ENCODE measurements at regions not wholly inside any gene's neighbourhood (a gene's known extent, or its start where the extent isn't known, plus 50 kb on each side); places are given as distances from the start of the nearest gene placed in this dataset.

GRCh38 chr15:89406218-89406939, 71.8 kb upstream of the POLG start:
- ChIA-PET POLR2A (no interaction called here), CTCF (interaction anchor here (0.6 to 9.3 kb wide), 4 partner anchors 11 to 350 kb away, joined by 3 to 242 read pairs (median 11); no protein-coding TSS in a partner anchor)
- peaks cover 8% of the 10 kb centered on the region for H3K4me1 ChIP-seq (ENCODE audit: control insufficient read depth, insufficient read depth, low read length)
- H3K27ac ChIP-seq (ENCODE audit: extremely low read depth, low read depth, low read length): no peak overlapping the region
- H3K4me3 ChIP-seq (ENCODE audit: low read depth, low read length): no peak overlapping the region
- no peaks in the 10 kb centered on the region for H3K36me3 ChIP-seq (ENCODE audit: control insufficient read depth in 2 of 2, insufficient read depth in 1 of 2, low read length in 2 of 2)
- H3K9me3 ChIP-seq (ENCODE audit: control insufficient read depth, insufficient read depth, low read depth, low read length): no peaks in the 10 kb centered on the region
- TF ChIP-seq ZNF518A (tag by site-specific recombination; conservative IDR thresholded peaks at IDR 0.05; ENCODE audit: low read depth) (no peak), ZNF530 (tag by site-specific recombination; IDR thresholded peaks at IDR 0.05; ENCODE audit: low read depth) (no peak), ZBTB10 (tag by site-specific recombination; IDR thresholded peaks at IDR 0.05) (no peak), ZNF704 (tag by site-specific recombination; IDR thresholded peaks at IDR 0.05) (no peak)

- Histone ChIP-seq H3K36me3 (ENCODE audit: control insufficient read depth in 2 of 2, insufficient read depth in 1 of 2, low read length in 2 of 2) (no peaks in the 10 kb centered on the region), H3K27ac (ENCODE audit: extremely low read depth, low read depth, low read length) (no peak overlapping the region), H3K4me1 (ENCODE audit: control insufficient read depth, insufficient read depth, low read length) (peaks cover 8% of the 10 kb centered on the region), H3K4me3 (ENCODE audit: low read depth, low read length) (no peak overlapping the region), H3K9me3 (ENCODE audit: control insufficient read depth, insufficient read depth, low read depth, low read length) (no peaks in the 10 kb centered on the region)
- ChIA-PET POLR2A (no interaction called here), CTCF (interaction anchor here (1.1 to 9.3 kb wide), 3 partner anchors 9 to 47 kb away, joined by 4 to 242 read pairs (median 6); no protein-coding TSS in a partner anchor)
- no peak for TF ChIP-seq ZNF785 (tag by site-specific recombination; IDR thresholded peaks at IDR 0.05)
- TF ChIP-seq REPIN1 (tag by site-specific recombination; IDR thresholded peaks at IDR 0.05; ENCODE audit: low read depth): no peak
- no peak for TF ChIP-seq ZSCAN4 (tag by site-specific recombination; IDR thresholded peaks at IDR 0.05)
- TF ChIP-seq ZEB2 (tag by site-specific recombination; IDR thresholded peaks at IDR 0.05): no peak
- no peak for TF ChIP-seq ZNF768 (tag by site-specific recombination; IDR thresholded peaks at IDR 0.05)
- no peak for TF ChIP-seq ZBTB49 (tag by site-specific recombination; IDR thresholded peaks at IDR 0.05; ENCODE audit: low read depth)
- TF ChIP-seq ZBTB20 (tag by site-specific recombination; IDR thresholded peaks at IDR 0.05): no peak
- TF ChIP-seq ZNF624 (tag by site-specific recombination; IDR thresholded peaks at IDR 0.05): no peak
- TF ChIP-seq ZNF174 (tag by site-specific recombination; IDR thresholded peaks at IDR 0.05): no peak
- TF ChIP-seq GLI2 (tag by site-specific recombination; IDR thresholded peaks at IDR 0.05; ENCODE audit: borderline replicate concordance, low read depth): no peak
- no peak for TF ChIP-seq ZFP3 (tag by site-specific recombination; IDR thresholded peaks at IDR 0.05; ENCODE audit: low read depth)
- no peak for TF ChIP-seq ZNF292 (tag by site-specific recombination; IDR thresholded peaks at IDR 0.05; ENCODE audit: borderline replicate concordance, low read depth)
- TF ChIP-seq SCRT1 (tag by site-specific recombination; IDR thresholded peaks at IDR 0.05; ENCODE audit: borderline replicate concordance): no peak
- TF ChIP-seq ZNF658 (tag by site-specific recombination; IDR thresholded peaks at IDR 0.05): no peak
- no peak for TF ChIP-seq ZNF544 (tag by site-specific recombination; IDR thresholded peaks at IDR 0.05)
- no peak for TF ChIP-seq ZNF335 (tag by site-specific recombination; conservative IDR thresholded peaks at IDR 0.05)
- TF ChIP-seq ZNF654 (tag by site-specific recombination; IDR thresholded peaks at IDR 0.05; ENCODE audit: low read depth): no peak
- TF ChIP-seq ZNF37A (tag by site-specific recombination; IDR thresholded peaks at IDR 0.05): no peak
These were observed 70.9 kb upstream of the POLG start for GRCh38 chr15:89405494-89405893.
